ENCODE measurements at regions not wholly inside any gene's neighbourhood (a gene's known extent, or its start where the extent isn't known, plus 50 kb on each side); places are given as distances from the start of the nearest gene placed in this dataset.
A peak's percentile ranks its signal among the peaks of the same experiment; 100 is the strongest.
"Not testable (repeated sequence)": the region's sequence is repeated elsewhere in the genome, so short reads cannot be mapped to it uniquely, and the experiment has no call there.

GRCh38 chr13:39931505-39931904 lies 276.0 kb downstream of the COG6 start:
- no peak for DNase-seq (ENCODE audit: low spot score)

GRCh38 chr13:39932514-39932913 lies 277.1 kb downstream of the COG6 start:
- not testable (repeated sequence) for DNase-seq (ENCODE audit: low spot score)

GRCh38 chr13:39935155-39935554 lies 279.7 kb downstream of the COG6 start:
- DNase-seq (ENCODE audit: low spot score): no peak

- no peak for DNase-seq (ENCODE audit: low spot score)
Observed at GRCh38 chr13:39938596-39938995, 283.1 kb downstream of the COG6 start.

GRCh38 chr13:39941236-39941635 lies 285.8 kb downstream of the COG6 start:
- DNase-seq (ENCODE audit: low spot score): no peak

- no peak for DNase-seq (ENCODE audit: low spot score)
Observed at GRCh38 chr13:39941911-39942551, 286.6 kb downstream of the COG6 start.

- peak; percentile 95 for DNase-seq (ENCODE audit: low spot score)
Observed at GRCh38 chr13:39942552-39943273, 287.3 kb downstream of the COG6 start.

GRCh38 chr13:39943711-39944110 lies 288.2 kb downstream of the COG6 start:
- no peak for DNase-seq (ENCODE audit: low spot score)

GRCh38 chr13:39945226-39945625 lies 289.8 kb downstream of the COG6 start:
- DNase-seq (ENCODE audit: low spot score): no peak

- no peak for DNase-seq (ENCODE audit: low spot score)
Observed at GRCh38 chr13:39946769-39947168, 291.3 kb downstream of the COG6 start.

GRCh38 chr13:39951301-39951700 lies 295.8 kb downstream of the COG6 start:
- no peak for DNase-seq (ENCODE audit: low spot score)

- no peak for DNase-seq (ENCODE audit: low spot score)
Observed at GRCh38 chr13:39952249-39953233, 297.1 kb downstream of the COG6 start.

GRCh38 chr13:39954476-39954875 lies 299.0 kb downstream of the COG6 start:
- DNase-seq (ENCODE audit: low spot score): no peak

- no peak for DNase-seq (ENCODE audit: low spot score)
Observed at GRCh38 chr13:39955560-39955959, 300.1 kb downstream of the COG6 start.

GRCh38 chr13:39956036-39956435 lies 300.6 kb downstream of the COG6 start:
- no peak for DNase-seq (ENCODE audit: low spot score)

- DNase-seq (ENCODE audit: low spot score): no peak
Observed at GRCh38 chr13:39957868-39958677, 302.6 kb downstream of the COG6 start.

- DNase-seq (ENCODE audit: low spot score): no peak
Observed at GRCh38 chr13:39959497-39960144, 304.2 kb downstream of the COG6 start.

- no peak for DNase-seq (ENCODE audit: low spot score)
Observed at GRCh38 chr13:39960191-39960590, 304.7 kb downstream of the COG6 start.

GRCh38 chr13:39961036-39961435 lies 305.6 kb downstream of the COG6 start:
- no peak for DNase-seq (ENCODE audit: low spot score)

GRCh38 chr13:39963612-39964011 lies 308.1 kb downstream of the COG6 start:
- no peak for DNase-seq (ENCODE audit: low spot score)

GRCh38 chr13:39965309-39965708 lies 309.8 kb downstream of the COG6 start:
- no peak for DNase-seq (ENCODE audit: low spot score)
